ENCODE measurements at regions not wholly inside any gene's neighbourhood (a gene's known extent, or its start where the extent isn't known, plus 50 kb on each side); places are given as distances from the start of the nearest gene placed in this dataset.

DNA sequence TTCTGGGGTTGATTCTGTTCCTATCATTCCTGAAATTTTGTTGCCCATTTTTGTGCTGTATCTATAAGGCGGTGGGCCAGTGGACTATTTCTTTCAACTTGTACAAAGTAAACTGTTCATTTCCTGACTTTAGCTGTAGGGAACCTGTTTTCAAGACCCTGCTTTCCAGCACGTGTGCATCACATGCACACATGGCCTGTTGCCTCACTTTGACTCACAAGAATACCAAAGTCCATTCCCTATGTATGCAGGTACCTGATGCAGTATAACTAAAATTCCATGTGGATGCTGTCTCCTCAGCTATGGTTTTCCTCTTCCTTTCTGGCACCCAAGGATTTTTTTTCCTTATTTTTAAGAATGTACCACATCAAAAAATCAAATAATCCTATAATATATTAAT, 284.1 kb upstream of the MANEA start:
- H3K36me3 ChIP-seq (ENCODE audit: control insufficient read depth, insufficient read depth, low read length) = no peaks in the 10 kb centered on the region
- dilution Hi-C loops (cut with HindIII; ENCODE audit: low sequenced_read_pairs, unreplicated experiment) = no loop called here
- TF ChIP-seq BHLHE40 (IDR thresholded peaks at IDR 0.05; ENCODE audit: low read depth, low read length) (no peak), RAD21 (IDR thresholded peaks at IDR 0.05; ENCODE audit: low read length) (no peak), MAZ (IDR thresholded peaks at IDR 0.05; ENCODE audit: borderline replicate concordance, low read depth, low read length) (no peak), CEBPB (IDR thresholded peaks at IDR 0.05; ENCODE audit: low read depth, low read length) (no peak), MXI1 (IDR thresholded peaks at IDR 0.05; ENCODE audit: borderline replicate concordance, low read depth, low read length) (no peak), FOS (IDR thresholded peaks at IDR 0.05; ENCODE audit: low read depth, low read length) (no peak), NFE2L2 (IDR thresholded peaks at IDR 0.05; ENCODE audit: low read depth, low read length) (no peak), MAFK (IDR thresholded peaks at IDR 0.05; ENCODE audit: low read depth, low read length) (no peak), RCOR1 (IDR thresholded peaks at IDR 0.05; ENCODE audit: insufficient replicate concordance, low read length) (no peak), POLR2A (IDR thresholded peaks at IDR 0.05; ENCODE audit: low read depth, low read length) (no peak), RFX5 (IDR thresholded peaks at IDR 0.05; ENCODE audit: low read depth, low read length) (no peak), SMC3 (IDR thresholded peaks at IDR 0.05; ENCODE audit: low read depth, low read length) (no peak), CHD1 (IDR thresholded peaks at IDR 0.05; ENCODE audit: low read depth, low read length) (no peak)
- TF ChIP-seq, protein P1, sequence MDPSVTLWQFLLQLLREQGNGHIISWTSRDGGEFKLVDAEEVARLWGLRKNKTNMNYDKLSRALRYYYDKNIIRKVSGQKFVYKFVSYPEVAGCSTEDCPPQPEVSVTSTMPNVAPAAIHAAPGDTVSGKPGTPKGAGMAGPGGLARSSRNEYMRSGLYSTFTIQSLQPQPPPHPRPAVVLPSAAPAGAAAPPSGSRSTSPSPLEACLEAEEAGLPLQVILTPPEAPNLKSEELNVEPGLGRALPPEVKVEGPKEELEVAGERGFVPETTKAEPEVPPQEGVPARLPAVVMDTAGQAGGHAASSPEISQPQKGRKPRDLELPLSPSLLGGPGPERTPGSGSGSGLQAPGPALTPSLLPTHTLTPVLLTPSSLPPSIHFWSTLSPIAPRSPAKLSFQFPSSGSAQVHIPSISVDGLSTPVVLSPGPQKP (IDR thresholded peaks at IDR 0.05; ENCODE audit: borderline replicate concordance, low read depth, low read length) = no peak
- TF ChIP-seq, protein P2, sequence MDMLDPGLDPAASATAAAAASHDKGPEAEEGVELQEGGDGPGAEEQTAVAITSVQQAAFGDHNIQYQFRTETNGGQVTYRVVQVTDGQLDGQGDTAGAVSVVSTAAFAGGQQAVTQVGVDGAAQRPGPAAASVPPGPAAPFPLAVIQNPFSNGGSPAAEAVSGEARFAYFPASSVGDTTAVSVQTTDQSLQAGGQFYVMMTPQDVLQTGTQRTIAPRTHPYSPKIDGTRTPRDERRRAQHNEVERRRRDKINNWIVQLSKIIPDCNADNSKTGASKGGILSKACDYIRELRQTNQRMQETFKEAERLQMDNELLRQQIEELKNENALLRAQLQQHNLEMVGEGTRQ (IDR thresholded peaks at IDR 0.05; ENCODE audit: low read depth, low read length) = no peak
- TF ChIP-seq, protein P3, sequence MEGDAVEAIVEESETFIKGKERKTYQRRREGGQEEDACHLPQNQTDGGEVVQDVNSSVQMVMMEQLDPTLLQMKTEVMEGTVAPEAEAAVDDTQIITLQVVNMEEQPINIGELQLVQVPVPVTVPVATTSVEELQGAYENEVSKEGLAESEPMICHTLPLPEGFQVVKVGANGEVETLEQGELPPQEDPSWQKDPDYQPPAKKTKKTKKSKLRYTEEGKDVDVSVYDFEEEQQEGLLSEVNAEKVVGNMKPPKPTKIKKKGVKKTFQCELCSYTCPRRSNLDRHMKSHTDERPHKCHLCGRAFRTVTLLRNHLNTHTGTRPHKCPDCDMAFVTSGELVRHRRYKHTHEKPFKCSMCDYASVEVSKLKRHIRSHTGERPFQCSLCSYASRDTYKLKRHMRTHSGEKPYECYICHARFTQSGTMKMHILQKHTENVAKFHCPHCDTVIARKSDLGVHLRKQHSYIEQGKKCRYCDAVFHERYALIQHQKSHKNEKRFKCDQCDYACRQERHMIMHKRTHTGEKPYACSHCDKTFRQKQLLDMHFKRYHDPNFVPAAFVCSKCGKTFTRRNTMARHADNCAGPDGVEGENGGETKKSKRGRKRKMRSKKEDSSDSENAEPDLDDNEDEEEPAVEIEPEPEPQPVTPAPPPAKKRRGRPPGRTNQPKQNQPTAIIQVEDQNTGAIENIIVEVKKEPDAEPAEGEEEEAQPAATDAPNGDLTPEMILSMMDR (conservative IDR thresholded peaks at IDR 0.05; ENCODE audit: low read depth, low read length) = no peak

More for the DNA sequence above, 284.1 kb upstream of the MANEA start:
- no peaks in the 10 kb centered on the region for H3K79me1 ChIP-seq (ENCODE audit: low read depth in 1 of 2, low read length in 2 of 2)
- no peak overlapping the region for H2AK5ac ChIP-seq (ENCODE audit: low read depth, low read length)
- H3K9me3 ChIP-seq (ENCODE audit: control insufficient read depth, insufficient read depth, low read length) = no peaks in the 10 kb centered on the region
- no peak overlapping the region for H3K9ac ChIP-seq (ENCODE audit: low read depth, low read length)
- no peak overlapping the region for H4K8ac ChIP-seq (ENCODE audit: low read depth in 2 of 2, low read length in 2 of 2)
- H3K4me2 ChIP-seq (ENCODE audit: low read depth, low read length) = no peak overlapping the region
- ChIA-PET POLR2A (ENCODE audit: unreplicated experiment) (no interaction called here), CTCF (no interaction called here)
- H3K14ac ChIP-seq (replicated peaks; ENCODE audit: low read depth, low read length) = no peak overlapping the region
- no peak overlapping the region for H4K91ac ChIP-seq (ENCODE audit: insufficient read depth, low read depth, low read length)
- H3K56ac ChIP-seq (ENCODE audit: extremely low read depth, insufficient read depth, low read length) = no peak overlapping the region
- H3K9me1 ChIP-seq (ENCODE audit: insufficient read depth, low read length) = no peaks in the 10 kb centered on the region
- H4K20me1 ChIP-seq (ENCODE audit: insufficient read depth, low read length) = no peaks in the 10 kb centered on the region
- no TSS peak for BruUV-seq (replicated peaks)
- no peak overlapping the region for H2BK5ac ChIP-seq (ENCODE audit: low read depth, low read length, poor library complexity, severe bottlenecking)
- no peak for ATAC-seq (ENCODE audit: low read depth)
- H2AK9ac ChIP-seq (replicated peaks; ENCODE audit: low read depth, low read length, poor library complexity) = no peak overlapping the region
- no peak overlapping the region for H3K23ac ChIP-seq (ENCODE audit: low read depth, low read length)
- intact Hi-C loops (cut with micrococcal nuclease) = no loop called here
- H3K27ac ChIP-seq (ENCODE audit: insufficient read depth, low read length) = no peak overlapping the region
- no peaks in the 10 kb centered on the region for H3K27me3 ChIP-seq (ENCODE audit: control insufficient read depth, insufficient read depth, low read length)
- no peaks in the 10 kb centered on the region for H3K4me1 ChIP-seq (ENCODE audit: control insufficient read depth, insufficient read depth, low read length)
- H2BK120ac ChIP-seq (ENCODE audit: low read depth, low read length) = no peak overlapping the region
- no peak overlapping the region for H2BK15ac ChIP-seq (ENCODE audit: low read depth, low read length)
- no peak overlapping the region for H3K18ac ChIP-seq (ENCODE audit: low read depth, low read length)
- DNase-seq = no peak
- in situ Hi-C loops (cut with MboI; ENCODE audit: low sequenced_read_pairs) = no loop called here
- H2BK20ac ChIP-seq (ENCODE audit: low read depth, low read length) = no peak overlapping the region
- WGBS, 2 experiments (ENCODE audit: extremely low coverage in 2 of 2, insufficient read length in 1 of 2) = no CpG with 5 or more reads among the region's 2 CpGs
- no peak overlapping the region for H2AFZ ChIP-seq (replicated peaks; ENCODE audit: low read length, poor library complexity)
- no peak overlapping the region for H4K5ac ChIP-seq (ENCODE audit: low read depth, low read length)
- H3K4me3 ChIP-seq (ENCODE audit: insufficient read depth, low read depth, low read length) = no peak overlapping the region
- H3K4ac ChIP-seq (ENCODE audit: low read depth, low read length) = no peak overlapping the region

Measured in IMR-90 (cell line).